Cardiac muscle cell (in vitro differentiated cells and primary cell): ENCODE measurements at regions not wholly inside any gene's neighbourhood (a gene's known extent, or its start where the extent isn't known, plus 50 kb on each side); places are given as distances from the start of the nearest gene placed in this dataset.

ENCODE experiments used
- DNase-seq, 2 donors: peaks; one replicate each; pipeline versions ENCODE4 v3.0.0 to v3.0.0-alpha.2; 2010 to 2017; ENCODE audit warnings: low read depth in 1 of 2, low spot score in 1 of 2
- H3K27ac ChIP-seq: fragments of 200-600 bp; sonication (generic); 2 replicates; pipeline ENCODE4 v1.5.1; 2016
- H3K27me3 ChIP-seq: fragments of 200-600 bp; sonication (generic); 2 replicates; pipeline ENCODE4 v1.6.0; 2016; ENCODE audit warnings: control low read depth
- H3K36me3 ChIP-seq: fragments of 200-600 bp; sonication (generic); 2 replicates; pipeline ENCODE4 v1.5.1; 2016; ENCODE audit warnings: control low read depth
- H3K4me1 ChIP-seq: fragments of 200-600 bp; sonication (generic); 2 replicates; pipeline ENCODE4 v1.8.1; 2017; ENCODE audit warnings: low read depth, mild to moderate bottlenecking, mixed run types
- H3K4me3 ChIP-seq: fragments of 200-600 bp; sonication (generic); 2 replicates; pipeline ENCODE4 v1.5.1; 2016; ENCODE audit warnings: mild to moderate bottlenecking
- H3K9me3 ChIP-seq: fragments of 200-600 bp; sonication (generic); 2 replicates; pipeline ENCODE4 v1.5.1; 2017; ENCODE audit warnings: low read depth, mild to moderate bottlenecking, control low read depth
- TF ChIP-seq, protein P1 (sequence below): IDR thresholded peaks from 2 replicates; pipeline ENCODE4 v1.5.1; 2012; ENCODE audit warnings: low read depth, mild to moderate bottlenecking, low read length

DNA sequence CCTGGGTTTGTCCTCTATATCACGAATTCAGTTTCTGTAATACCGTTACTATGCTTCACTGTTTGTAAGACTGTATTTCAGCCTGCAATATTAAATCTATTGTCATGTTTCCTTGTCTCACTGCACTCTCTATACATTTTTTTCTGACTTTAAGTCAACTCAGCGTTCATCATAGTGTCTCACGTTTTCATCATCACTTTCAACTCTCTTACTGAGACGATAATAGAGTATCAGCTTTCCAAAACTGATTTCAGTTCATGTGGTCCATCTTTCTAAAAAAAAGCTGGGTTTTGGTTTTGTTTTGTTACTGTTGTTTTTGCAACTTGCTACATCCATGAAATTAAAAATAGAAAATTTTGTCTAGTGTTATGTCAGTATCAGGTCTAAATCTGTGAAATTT lies 147.7 kb downstream of the TMEM47 start:
- Histone ChIP-seq H3K4me1 (no peaks in the 10 kb centered on the region), H3K27ac (no peak overlapping the region)

DNA sequence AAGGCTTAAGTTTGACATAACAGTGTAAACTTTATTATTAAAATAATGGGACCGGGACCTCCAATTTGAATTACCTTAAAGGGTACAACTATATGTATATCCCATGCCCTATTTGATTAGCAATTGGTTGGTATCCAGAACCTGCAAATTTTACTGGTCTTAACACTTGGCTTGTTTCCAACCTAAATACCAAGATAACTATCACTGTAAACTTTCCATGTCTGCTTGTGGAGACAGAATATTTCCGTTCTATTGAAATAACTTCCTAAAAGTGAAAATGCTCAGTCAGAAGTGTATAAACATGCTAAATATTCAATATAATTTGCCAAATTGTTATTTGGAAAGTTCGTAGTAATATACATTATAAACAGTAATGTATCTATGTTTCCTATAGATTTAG lies 154.0 kb downstream of the TMEM47 start:
- no peak overlapping the region for H3K27ac ChIP-seq

More for the DNA sequence above, 147.7 kb downstream of the TMEM47 start:
- Histone ChIP-seq H3K27me3 (no peaks in the 10 kb centered on the region), H3K9me3 (no peaks in the 10 kb centered on the region), H3K4me3 (no peak overlapping the region), H3K36me3 (no peaks in the 10 kb centered on the region)
- no peak for DNase-seq
- TF ChIP-seq, protein P1, sequence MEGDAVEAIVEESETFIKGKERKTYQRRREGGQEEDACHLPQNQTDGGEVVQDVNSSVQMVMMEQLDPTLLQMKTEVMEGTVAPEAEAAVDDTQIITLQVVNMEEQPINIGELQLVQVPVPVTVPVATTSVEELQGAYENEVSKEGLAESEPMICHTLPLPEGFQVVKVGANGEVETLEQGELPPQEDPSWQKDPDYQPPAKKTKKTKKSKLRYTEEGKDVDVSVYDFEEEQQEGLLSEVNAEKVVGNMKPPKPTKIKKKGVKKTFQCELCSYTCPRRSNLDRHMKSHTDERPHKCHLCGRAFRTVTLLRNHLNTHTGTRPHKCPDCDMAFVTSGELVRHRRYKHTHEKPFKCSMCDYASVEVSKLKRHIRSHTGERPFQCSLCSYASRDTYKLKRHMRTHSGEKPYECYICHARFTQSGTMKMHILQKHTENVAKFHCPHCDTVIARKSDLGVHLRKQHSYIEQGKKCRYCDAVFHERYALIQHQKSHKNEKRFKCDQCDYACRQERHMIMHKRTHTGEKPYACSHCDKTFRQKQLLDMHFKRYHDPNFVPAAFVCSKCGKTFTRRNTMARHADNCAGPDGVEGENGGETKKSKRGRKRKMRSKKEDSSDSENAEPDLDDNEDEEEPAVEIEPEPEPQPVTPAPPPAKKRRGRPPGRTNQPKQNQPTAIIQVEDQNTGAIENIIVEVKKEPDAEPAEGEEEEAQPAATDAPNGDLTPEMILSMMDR = no peak

DNA sequence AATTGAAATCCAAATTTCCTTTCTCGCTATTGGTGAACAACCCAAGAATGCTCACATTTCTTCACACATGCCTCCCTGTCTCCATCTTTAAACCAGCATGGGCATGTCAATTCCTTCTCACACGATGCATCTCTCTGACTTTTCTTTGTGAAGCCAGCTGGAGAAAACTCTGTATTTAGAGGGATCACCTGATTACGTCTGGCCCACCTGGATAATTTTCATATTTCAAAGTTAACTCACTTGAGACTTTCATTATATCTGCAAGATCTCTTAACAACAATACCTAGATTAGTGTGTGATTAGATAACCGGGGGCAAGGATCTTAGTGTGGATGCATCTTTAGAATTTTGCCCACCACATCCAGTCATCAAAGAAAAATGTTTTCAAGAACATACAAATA lies 164.0 kb downstream of the TMEM47 start:
- Histone ChIP-seq H3K27me3 (no peaks in the 10 kb centered on the region), H3K36me3 (no peaks in the 10 kb centered on the region), H3K4me3 (no peak overlapping the region), H3K4me1 (no peaks in the 10 kb centered on the region), H3K9me3 (no peaks in the 10 kb centered on the region), H3K27ac (no peak overlapping the region)
- TF ChIP-seq, protein P1 = no peak
- no peak for DNase-seq

More for the DNA sequence above, 154.0 kb downstream of the TMEM47 start:
- no peak for DNase-seq
- Histone ChIP-seq H3K9me3 (no peaks in the 10 kb centered on the region), H3K27me3 (no peaks in the 10 kb centered on the region), H3K4me3 (no peak overlapping the region), H3K36me3 (no peaks in the 10 kb centered on the region), H3K4me1 (no peaks in the 10 kb centered on the region)
- TF ChIP-seq, protein P1 = no peak

DNA sequence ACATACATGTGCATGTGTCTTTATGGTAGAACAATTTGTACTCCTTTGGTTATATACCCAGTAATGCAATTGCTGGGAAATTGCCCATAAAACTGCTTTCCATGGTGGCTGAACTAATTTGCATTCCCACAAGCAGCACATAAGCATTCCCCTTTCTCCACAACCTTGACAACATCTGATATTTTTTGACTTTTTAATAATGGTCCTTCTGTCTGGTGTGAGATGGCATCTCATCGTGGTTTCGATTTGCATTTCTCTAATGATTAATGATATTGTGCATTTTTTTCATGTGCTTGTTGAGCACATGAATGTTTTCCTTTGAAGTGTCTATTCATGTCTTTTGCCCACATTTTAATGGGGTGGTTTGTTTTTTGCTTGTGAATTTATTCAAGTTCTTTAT lies 166.0 kb downstream of the TMEM47 start:
- H3K36me3 ChIP-seq = no peaks in the 10 kb centered on the region
- H3K27ac ChIP-seq = no peak overlapping the region
- no peaks in the 10 kb centered on the region for H3K4me1 ChIP-seq
- no peak for DNase-seq
- TF ChIP-seq, protein P1 = no peak
- H3K4me3 ChIP-seq = no peak overlapping the region
- H3K27me3 ChIP-seq = no peaks in the 10 kb centered on the region
- H3K9me3 ChIP-seq = no peaks in the 10 kb centered on the region

DNA sequence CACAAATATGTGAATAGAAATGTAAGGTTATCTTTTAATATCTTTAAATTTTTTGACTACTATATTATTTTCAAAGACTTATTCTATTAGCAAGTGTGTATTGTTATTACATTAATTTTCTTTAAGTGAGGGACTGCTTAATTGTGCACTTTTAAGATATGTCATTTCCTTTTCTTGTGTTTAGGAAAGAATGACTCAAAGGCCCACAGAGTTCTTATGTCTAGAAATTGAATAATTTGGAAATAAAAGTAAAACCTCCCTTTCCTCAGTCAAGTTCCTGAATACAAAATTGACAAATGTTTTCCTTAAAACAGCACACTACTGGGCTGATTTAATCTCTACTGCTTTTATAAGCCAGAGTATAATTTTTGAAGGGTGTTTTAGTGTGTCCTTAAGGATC lies 169.7 kb downstream of the TMEM47 start:
- Histone ChIP-seq H3K27ac (no peak overlapping the region), H3K4me1 (no peaks in the 10 kb centered on the region), H3K36me3 (no peaks in the 10 kb centered on the region), H3K9me3 (no peaks in the 10 kb centered on the region), H3K27me3 (no peaks in the 10 kb centered on the region), H3K4me3 (no peak overlapping the region)
- TF ChIP-seq, protein P1 = no peak
- no peak for DNase-seq

DNA sequence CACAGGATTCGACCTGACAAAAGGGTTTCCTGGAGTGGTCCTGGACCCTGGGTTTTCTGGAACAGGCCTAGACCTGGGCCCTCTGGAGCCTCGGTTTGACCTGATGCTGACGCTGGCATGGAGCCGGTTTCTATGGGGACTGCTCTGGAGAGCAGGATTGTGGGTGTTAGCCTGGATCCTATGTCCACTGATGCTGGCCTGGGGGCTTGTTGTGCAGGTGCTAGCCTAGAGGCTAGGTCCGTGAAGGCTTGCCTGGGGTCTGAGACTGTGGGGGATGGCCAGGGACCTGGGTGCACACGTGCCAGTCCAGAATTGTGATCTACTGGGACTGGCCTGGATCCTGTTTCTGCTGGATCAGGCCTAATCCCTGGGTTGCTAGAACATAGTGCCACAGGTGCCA lies 173.1 kb downstream of the TMEM47 start:
- Histone ChIP-seq H3K27me3 (no peaks in the 10 kb centered on the region), H3K9me3 (no peaks in the 10 kb centered on the region), H3K4me3 (no peak overlapping the region), H3K4me1 (no peaks in the 10 kb centered on the region), H3K27ac (no peak overlapping the region), H3K36me3 (no peaks in the 10 kb centered on the region)
- TF ChIP-seq, protein P1 = no peak
- DNase-seq = no peak
